Testis (tissue), 2 donors: ENCODE measurements at regions not wholly inside any gene's neighbourhood (a gene's known extent, or its start where the extent isn't known, plus 50 kb on each side); places are given as distances from the start of the nearest gene placed in this dataset.

Experiments
- DNase-seq: peaks from one replicate; pipeline ENCODE4 v3.0.0-alpha.2; 2019
- H3K27ac ChIP-seq, 2 donors: fragments of 200-600 bp; sonication (generic); one replicate each; pipeline ENCODE4 v1.5.1; 2019
- H3K27me3 ChIP-seq: fragments of 200-600 bp; sonication (generic); one replicate; pipeline ENCODE4 v1.5.1; 2019
- H3K36me3 ChIP-seq: fragments of 200-600 bp; sonication (generic); one replicate; pipeline ENCODE4 v1.5.1; 2017; ENCODE audit warnings: low read depth; ENCODE audit errors: missing control alignments
- H3K4me1 ChIP-seq: fragments of 200-600 bp; sonication (generic); one replicate; pipeline ENCODE4 v1.5.1; 2019
- H3K4me3 ChIP-seq, 2 donors: fragments of 200-600 bp; sonication (generic); one replicate each; pipeline ENCODE4 v1.5.1; 2017 to 2019
- H3K9me3 ChIP-seq: fragments of 200-600 bp; sonication (generic); one replicate; pipeline ENCODE4 v1.5.1; 2017
- POLR2A ChIP-seq: fragments of 450-650 bp; IDR thresholded peaks from one replicate; pipeline ENCODE4 v1.6.1; 2017; ENCODE audit warnings: antibody characterized with exemption, mild to moderate bottlenecking, moderate library complexity
- WGBS, 2 donors: methylation state at CpG; one replicate each; pipeline ENCODE4 v1.1.5; 2018; 5-methylcytosine and 5-hydroxymethylcytosine counted together
- intact Hi-C: fragments of 100-400 bp; cut with DNase I; formaldehyde crosslinking; loops from one replicate; pipeline ENCODE4 v1.15.1; 2023; ENCODE audit warnings: low total_unique reads
- TF ChIP-seq, protein P1 (sequence below), 3 experiments: fragments of 450-650 bp in 2 of 3; fragments of 200-600 bp in 1 of 3; sonication (generic) in 1 of 3; IDR thresholded peaks; one replicate each; pipeline ENCODE4 v1.5.1; 2016 to 2019; ENCODE audit warnings: antibody characterized with exemption in 3 of 3, mild to moderate bottlenecking in 2 of 3, moderate library complexity in 1 of 3

DNA sequence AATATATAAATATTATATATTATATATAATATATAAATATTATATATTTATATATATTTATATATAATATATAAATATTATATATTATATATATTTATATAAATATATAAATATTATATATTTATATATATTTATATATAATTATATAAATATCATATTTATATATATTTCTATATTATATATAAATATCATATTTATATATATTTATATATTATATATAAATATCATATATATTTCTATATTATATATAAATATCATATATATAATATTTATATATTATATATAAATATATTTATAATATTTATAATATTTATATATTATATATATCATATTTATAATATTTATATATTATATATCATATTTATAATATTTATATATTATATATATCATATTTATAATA, 321.4 kb downstream of the CDH2 start:
- H3K27ac ChIP-seq = no peak overlapping the region
- TF ChIP-seq, protein P1, sequence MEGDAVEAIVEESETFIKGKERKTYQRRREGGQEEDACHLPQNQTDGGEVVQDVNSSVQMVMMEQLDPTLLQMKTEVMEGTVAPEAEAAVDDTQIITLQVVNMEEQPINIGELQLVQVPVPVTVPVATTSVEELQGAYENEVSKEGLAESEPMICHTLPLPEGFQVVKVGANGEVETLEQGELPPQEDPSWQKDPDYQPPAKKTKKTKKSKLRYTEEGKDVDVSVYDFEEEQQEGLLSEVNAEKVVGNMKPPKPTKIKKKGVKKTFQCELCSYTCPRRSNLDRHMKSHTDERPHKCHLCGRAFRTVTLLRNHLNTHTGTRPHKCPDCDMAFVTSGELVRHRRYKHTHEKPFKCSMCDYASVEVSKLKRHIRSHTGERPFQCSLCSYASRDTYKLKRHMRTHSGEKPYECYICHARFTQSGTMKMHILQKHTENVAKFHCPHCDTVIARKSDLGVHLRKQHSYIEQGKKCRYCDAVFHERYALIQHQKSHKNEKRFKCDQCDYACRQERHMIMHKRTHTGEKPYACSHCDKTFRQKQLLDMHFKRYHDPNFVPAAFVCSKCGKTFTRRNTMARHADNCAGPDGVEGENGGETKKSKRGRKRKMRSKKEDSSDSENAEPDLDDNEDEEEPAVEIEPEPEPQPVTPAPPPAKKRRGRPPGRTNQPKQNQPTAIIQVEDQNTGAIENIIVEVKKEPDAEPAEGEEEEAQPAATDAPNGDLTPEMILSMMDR (IDR thresholded peaks at IDR 0.05) = no peak
- no peak for TF ChIP-seq POLR2A

DNA sequence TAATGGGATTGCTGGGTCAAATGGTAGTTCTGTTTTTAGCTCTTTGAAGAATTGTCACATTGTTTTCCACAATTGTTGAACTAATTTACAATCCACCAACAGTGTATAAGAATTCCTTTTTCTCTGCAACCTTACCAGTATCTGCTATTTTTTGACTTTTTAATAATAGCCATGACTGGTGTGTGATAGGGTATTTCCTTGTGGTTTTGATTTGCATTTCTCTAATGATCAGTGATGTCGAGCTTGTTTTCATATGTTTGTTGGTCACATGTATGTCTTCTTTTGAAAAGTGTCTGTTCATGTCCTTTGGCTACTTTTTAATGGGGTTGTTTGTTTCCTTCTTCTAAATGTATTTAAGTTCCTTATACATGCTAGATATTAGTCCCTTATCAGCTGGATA, 322.3 kb downstream of the CDH2 start:
- Histone ChIP-seq H3K4me3 (no peak overlapping the region), H3K27me3 (no peaks in the 10 kb centered on the region), H3K27ac (no peak overlapping the region), H3K36me3 (no peaks in the 10 kb centered on the region), H3K4me1 (no peaks in the 10 kb centered on the region), H3K9me3 (no peaks in the 10 kb centered on the region)
- no peak for TF ChIP-seq POLR2A
- TF ChIP-seq, protein P1 (IDR thresholded peaks at IDR 0.05) = no peak
- intact Hi-C loops = no loop called here
- DNase-seq = no peak
- 82 to 100% methylated on average over 1 of the region's 1 CpG for WGBS, 2 donors

More for the DNA sequence above, 321.4 kb downstream of the CDH2 start:
- H3K4me1 ChIP-seq = no peaks in the 10 kb centered on the region
- no peaks in the 10 kb centered on the region for H3K9me3 ChIP-seq
- H3K4me3 ChIP-seq = no peak overlapping the region
- intact Hi-C loops = no loop called here
- no peaks in the 10 kb centered on the region for H3K36me3 ChIP-seq
- no peaks in the 10 kb centered on the region for H3K27me3 ChIP-seq
- DNase-seq = no peak

DNA sequence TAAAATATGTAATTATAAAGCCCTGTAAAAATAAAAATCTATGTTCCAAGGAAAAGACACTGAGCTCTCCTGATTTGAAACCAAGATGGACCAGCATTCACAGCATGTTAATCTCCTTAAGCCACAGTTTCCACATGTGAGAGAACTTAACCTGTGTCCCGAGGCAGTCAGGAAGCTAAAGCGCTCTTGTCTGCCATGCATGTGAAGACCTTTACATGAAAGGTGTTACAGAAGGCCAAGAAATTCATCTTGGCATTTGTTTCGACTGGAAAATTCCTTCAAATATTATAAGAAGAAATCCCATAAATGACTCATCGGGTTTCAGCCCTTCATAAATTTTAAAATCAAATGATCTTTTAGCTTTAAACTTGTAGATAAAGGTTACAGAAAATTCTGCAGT, 328.6 kb downstream of the CDH2 start:
- DNase-seq = no peak
- 84 to 93% methylated on average over 4 of the region's 4 CpGs for WGBS, 2 donors
- Histone ChIP-seq H3K27ac (no peak overlapping the region), H3K4me1 (no peaks in the 10 kb centered on the region), H3K9me3 (no peaks in the 10 kb centered on the region), H3K36me3 (no peaks in the 10 kb centered on the region), H3K27me3 (no peaks in the 10 kb centered on the region), H3K4me3 (no peak overlapping the region)
- TF ChIP-seq, protein P1 (IDR thresholded peaks at IDR 0.05) = no peak
- TF ChIP-seq POLR2A = no peak
- intact Hi-C loops = no loop called here

DNA sequence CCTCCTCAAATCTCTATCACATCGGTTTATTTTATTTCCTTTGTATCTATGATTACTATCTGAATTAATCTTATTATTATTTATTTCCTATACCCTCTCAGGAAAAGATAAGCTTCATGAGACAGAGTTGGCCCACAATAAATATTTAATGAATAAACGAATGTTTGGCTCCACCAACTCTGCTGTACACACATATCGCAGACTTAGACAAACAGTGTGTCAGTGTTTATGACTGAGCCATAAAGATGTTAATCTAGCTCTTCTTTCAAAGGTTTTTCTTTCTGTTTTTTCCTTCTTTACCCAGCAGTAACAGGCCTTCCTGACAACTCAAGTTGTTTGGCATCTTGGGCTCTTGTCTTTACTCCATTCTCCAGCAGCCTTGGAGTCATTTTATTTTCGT, 329.5 kb downstream of the CDH2 start:
- WGBS, 2 donors = 63 to 66% methylated on average over 4 of the region's 4 CpGs
- H3K36me3 ChIP-seq = no peaks in the 10 kb centered on the region
- no peaks in the 10 kb centered on the region for H3K9me3 ChIP-seq
- no peak for DNase-seq
- H3K4me3 ChIP-seq = no peak overlapping the region
- H3K4me1 ChIP-seq = no peaks in the 10 kb centered on the region
- TF ChIP-seq POLR2A = no peak
- TF ChIP-seq, protein P1 (IDR thresholded peaks at IDR 0.05) = no peak
- intact Hi-C loops = no loop called here
- no peaks in the 10 kb centered on the region for H3K27me3 ChIP-seq
- H3K27ac ChIP-seq = no peak overlapping the region

DNA sequence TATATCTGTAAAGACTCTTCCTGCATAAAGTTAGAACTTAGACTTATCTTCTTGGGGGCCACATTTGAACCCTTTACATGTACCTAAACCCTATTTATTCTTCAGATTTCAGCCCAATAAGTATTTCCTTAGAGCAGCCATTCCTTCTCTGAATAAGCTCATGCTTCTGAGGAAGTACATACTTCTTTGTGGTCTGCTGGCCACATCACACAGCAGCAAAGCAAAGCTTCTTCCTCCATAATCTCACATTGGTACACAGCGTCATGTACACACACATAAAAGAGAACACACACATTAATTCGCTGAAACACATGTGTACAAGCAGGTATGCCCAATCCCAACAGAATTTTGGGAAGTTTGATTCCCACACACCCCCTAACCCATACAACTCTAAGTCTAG, 331.0 kb downstream of the CDH2 start:
- Histone ChIP-seq H3K9me3 (no peaks in the 10 kb centered on the region), H3K4me1 (no peaks in the 10 kb centered on the region), H3K36me3 (no peaks in the 10 kb centered on the region), H3K4me3 (no peak overlapping the region), H3K27ac (no peak overlapping the region), H3K27me3 (no peaks in the 10 kb centered on the region)
- DNase-seq = no peak
- WGBS, 2 donors = 88 to 97% methylated on average over 2 of the region's 2 CpGs
- TF ChIP-seq POLR2A = no peak
- TF ChIP-seq, protein P1 (IDR thresholded peaks at IDR 0.05) = no peak
- intact Hi-C loops = no loop called here
